OCI-LY7 (cell line): ENCODE measurements at regions not wholly inside any gene's neighbourhood (a gene's known extent, or its start where the extent isn't known, plus 50 kb on each side); places are given as distances from the start of the nearest gene placed in this dataset.

ENCODE experiments used
- BruUV-seq: library from RNA; stranded (reverse); fragments of 400-500 nt; replicated peaks from 2 replicates; lab custom pipeline; 2021; lab: Mats Ljungman, UMichigan
- CTCF ChIA-PET: fragments of 300-600 bp; sonication (Branson Sonifier 250); formaldehyde crosslinking; loops from one replicate; lab custom pipeline; 2022; ENCODE audit warnings: antibody characterized with exemption; ENCODE audit not compliant: unreplicated experiment; lab: Charles Lee
- POLR2A ChIA-PET: fragments of 300-600 bp; sonication (Branson Sonifier 250); formaldehyde crosslinking; loops from one replicate; lab custom pipeline; 2022; ENCODE audit warnings: antibody characterized with exemption; lab: Charles Lee
- DNase-seq: peaks from one replicate; pipeline ENCODE4 v3.0.0-alpha.2; 2015; ENCODE audit warnings: low spot score
- H2AFZ ChIP-seq: fragments of 200-600 bp; sonication (generic), shearing (Covaris generic); 2 replicates; pipeline ENCODE4 v1.6.1; 2014; ENCODE audit warnings: mild to moderate bottlenecking, antibody characterized with exemption, low read length, moderate library complexity
- H3K27ac ChIP-seq: fragments of 200-600 bp; sonication (generic); 2 replicates; pipeline ENCODE4 v1.5.1; 2014; ENCODE audit warnings: mixed run types, low read depth, mild to moderate bottlenecking, moderate library complexity, low read length, inconsistent platforms; ENCODE audit not compliant: poor library complexity, severe bottlenecking
- H3K36me3 ChIP-seq: fragments of 200-600 bp; sonication (generic); 2 replicates; pipeline ENCODE4 v1.6.1; 2014; ENCODE audit warnings: mild to moderate bottlenecking, antibody characterized with exemption, low read length, moderate library complexity, mixed read lengths; ENCODE audit not compliant: insufficient read depth
- H3K4me1 ChIP-seq: fragments of 200-600 bp; sonication (generic); 2 replicates; pipeline ENCODE4 v1.5.1; 2014; ENCODE audit warnings: mild to moderate bottlenecking, low read length; ENCODE audit not compliant: insufficient read depth, poor library complexity, severe bottlenecking
- H3K4me2 ChIP-seq: fragments of 200-600 bp; sonication (generic); 2 replicates; pipeline ENCODE4 v1.6.1; 2014; ENCODE audit warnings: mild to moderate bottlenecking, low read length
- H3K4me3 ChIP-seq: fragments of 200-600 bp; sonication (generic); 2 replicates; pipeline ENCODE4 v1.5.1; 2014; ENCODE audit warnings: mild to moderate bottlenecking, low read depth, low read length; ENCODE audit not compliant: poor library complexity, severe bottlenecking
- H3K79me2 ChIP-seq: fragments of 200-600 bp; sonication (generic); 2 replicates; pipeline ENCODE4 v1.6.1; 2016; ENCODE audit warnings: low read depth, mild to moderate bottlenecking, low read length, moderate library complexity, mixed read lengths; ENCODE audit not compliant: insufficient read depth
- H3K9me2 ChIP-seq: fragments of 200-600 bp; sonication (generic); 2 replicates; pipeline ENCODE4 v1.6.1; 2016; ENCODE audit warnings: mild to moderate bottlenecking, low read length, mixed read lengths; ENCODE audit not compliant: insufficient read depth
- H3K9me3 ChIP-seq: fragments of 200-600 bp; sonication (generic); 2 replicates; pipeline ENCODE4 v1.6.1; 2014; ENCODE audit warnings: mild to moderate bottlenecking, mixed run types, low read length, mixed read lengths
- H4K20me1 ChIP-seq: fragments of 200-600 bp; sonication (generic); 2 replicates; pipeline ENCODE4 v1.6.1; 2014; ENCODE audit warnings: mild to moderate bottlenecking, antibody characterized with exemption, low read length, moderate library complexity, mixed read lengths; ENCODE audit not compliant: insufficient read depth
- EZH2phosphoT487 ChIP-seq: fragments of 200-600 bp; sonication (generic); IDR thresholded peaks from 2 replicates; pipeline ENCODE4 v1.6.1; 2018; ENCODE audit warnings: low read depth, borderline replicate concordance, mild to moderate bottlenecking, mixed run types, antibody characterized with exemption, low read length, moderate library complexity, mixed read lengths
- intact Hi-C: fragments of 100-400 bp; cut with micrococcal nuclease; formaldehyde crosslinking; loops from one replicate; pipeline ENCODE4 v1.10.0; 2022; ENCODE audit not compliant: unreplicated experiment
- TF ChIP-seq, protein P1 (sequence below): fragments of 200-600 bp; sonication (generic); conservative IDR thresholded peaks from 2 replicates; pipeline ENCODE4 v1.5.1; 2014; ENCODE audit warnings: mild to moderate bottlenecking, antibody characterized with exemption, low read length, moderate library complexity, mixed read lengths

- Histone ChIP-seq H3K4me3 (no peak overlapping the region), H3K27ac (no peak overlapping the region), H3K36me3 (no peaks in the 10 kb centered on the region), H2AFZ (no peak overlapping the region), H4K20me1 (no peaks in the 10 kb centered on the region), H3K9me2 (no peaks in the 10 kb centered on the region), H3K79me2 (no peaks in the 10 kb centered on the region), H3K9me3 (no peaks in the 10 kb centered on the region), H3K4me2 (no peak overlapping the region), H3K4me1 (no peaks in the 10 kb centered on the region)
- no peak for DNase-seq
- ChIA-PET CTCF (no interaction called here), POLR2A (interaction anchor here (0.7 kb wide), 1 partner anchor 744 kb away, joined by 3 read pairs; no protein-coding TSS in a partner anchor)
- no TSS peak for BruUV-seq
- TF ChIP-seq EZH2phosphoT487 = no peak
- TF ChIP-seq, protein P1, sequence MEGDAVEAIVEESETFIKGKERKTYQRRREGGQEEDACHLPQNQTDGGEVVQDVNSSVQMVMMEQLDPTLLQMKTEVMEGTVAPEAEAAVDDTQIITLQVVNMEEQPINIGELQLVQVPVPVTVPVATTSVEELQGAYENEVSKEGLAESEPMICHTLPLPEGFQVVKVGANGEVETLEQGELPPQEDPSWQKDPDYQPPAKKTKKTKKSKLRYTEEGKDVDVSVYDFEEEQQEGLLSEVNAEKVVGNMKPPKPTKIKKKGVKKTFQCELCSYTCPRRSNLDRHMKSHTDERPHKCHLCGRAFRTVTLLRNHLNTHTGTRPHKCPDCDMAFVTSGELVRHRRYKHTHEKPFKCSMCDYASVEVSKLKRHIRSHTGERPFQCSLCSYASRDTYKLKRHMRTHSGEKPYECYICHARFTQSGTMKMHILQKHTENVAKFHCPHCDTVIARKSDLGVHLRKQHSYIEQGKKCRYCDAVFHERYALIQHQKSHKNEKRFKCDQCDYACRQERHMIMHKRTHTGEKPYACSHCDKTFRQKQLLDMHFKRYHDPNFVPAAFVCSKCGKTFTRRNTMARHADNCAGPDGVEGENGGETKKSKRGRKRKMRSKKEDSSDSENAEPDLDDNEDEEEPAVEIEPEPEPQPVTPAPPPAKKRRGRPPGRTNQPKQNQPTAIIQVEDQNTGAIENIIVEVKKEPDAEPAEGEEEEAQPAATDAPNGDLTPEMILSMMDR = no peak
- intact Hi-C loops = no loop called here
These were observed 565.3 kb upstream of the ZNF804A start for GRCh38 chr2:184032983-184033382.

- Histone ChIP-seq H3K9me2 (no peaks in the 10 kb centered on the region), H3K4me3 (no peak overlapping the region), H3K27ac (no peak overlapping the region), H2AFZ (no peak overlapping the region), H3K36me3 (no peaks in the 10 kb centered on the region), H3K9me3 (no peaks in the 10 kb centered on the region), H3K4me1 (no peaks in the 10 kb centered on the region), H3K4me2 (no peak overlapping the region), H3K79me2 (no peaks in the 10 kb centered on the region), H4K20me1 (no peaks in the 10 kb centered on the region)
- no peak for TF ChIP-seq EZH2phosphoT487
- TF ChIP-seq, protein P1 = no peak
- intact Hi-C loops = no loop called here
- BruUV-seq = no TSS peak
- ChIA-PET CTCF (no interaction called here), POLR2A (no interaction called here)
- no peak for DNase-seq
These were observed 561.1 kb upstream of the ZNF804A start for GRCh38 chr2:184037273-184037672.

DNA sequence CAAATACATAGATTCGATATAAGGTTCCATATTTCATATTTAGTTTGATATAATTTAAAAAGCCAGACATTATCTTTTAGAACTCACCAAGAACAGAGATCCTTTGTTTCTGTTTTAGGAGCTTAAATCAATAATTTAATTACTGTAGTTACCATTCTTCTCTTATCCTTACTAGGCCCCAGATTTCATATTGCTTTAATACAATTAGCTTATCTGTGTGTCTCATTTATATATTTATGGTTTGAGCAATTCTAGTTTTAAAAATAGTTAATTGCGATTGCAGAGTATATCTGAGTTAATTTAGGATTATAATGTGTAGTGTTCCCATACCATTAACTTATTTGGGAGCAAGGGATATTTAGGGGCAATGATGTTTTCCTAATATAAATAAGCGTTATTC, 558.8 kb upstream of the ZNF804A start:
- ChIA-PET POLR2A (interaction anchor here (0.7 to 1.3 kb wide), 2 partner anchors 9 to 384 kb away, joined by 3 read pairs; no protein-coding TSS in a partner anchor), CTCF (no interaction called here)
- no peaks in the 10 kb centered on the region for H4K20me1 ChIP-seq
- no peaks in the 10 kb centered on the region for H3K36me3 ChIP-seq
- no peaks in the 10 kb centered on the region for H3K79me2 ChIP-seq
- no peak overlapping the region for H3K4me3 ChIP-seq
- no peak for TF ChIP-seq EZH2phosphoT487
- TF ChIP-seq, protein P1 = no peak
- H3K4me1 ChIP-seq = no peaks in the 10 kb centered on the region
- no TSS peak for BruUV-seq
- H2AFZ ChIP-seq = no peak overlapping the region
- no peak overlapping the region for H3K4me2 ChIP-seq
- no peak for DNase-seq
- no peaks in the 10 kb centered on the region for H3K9me2 ChIP-seq
- H3K9me3 ChIP-seq = no peaks in the 10 kb centered on the region
- H3K27ac ChIP-seq = no peak overlapping the region
- intact Hi-C loops = no loop called here
